ENCODE measurements at regions not wholly inside any gene's neighbourhood (a gene's known extent, or its start where the extent isn't known, plus 50 kb on each side); places are given as distances from the start of the nearest gene placed in this dataset.

DNA sequence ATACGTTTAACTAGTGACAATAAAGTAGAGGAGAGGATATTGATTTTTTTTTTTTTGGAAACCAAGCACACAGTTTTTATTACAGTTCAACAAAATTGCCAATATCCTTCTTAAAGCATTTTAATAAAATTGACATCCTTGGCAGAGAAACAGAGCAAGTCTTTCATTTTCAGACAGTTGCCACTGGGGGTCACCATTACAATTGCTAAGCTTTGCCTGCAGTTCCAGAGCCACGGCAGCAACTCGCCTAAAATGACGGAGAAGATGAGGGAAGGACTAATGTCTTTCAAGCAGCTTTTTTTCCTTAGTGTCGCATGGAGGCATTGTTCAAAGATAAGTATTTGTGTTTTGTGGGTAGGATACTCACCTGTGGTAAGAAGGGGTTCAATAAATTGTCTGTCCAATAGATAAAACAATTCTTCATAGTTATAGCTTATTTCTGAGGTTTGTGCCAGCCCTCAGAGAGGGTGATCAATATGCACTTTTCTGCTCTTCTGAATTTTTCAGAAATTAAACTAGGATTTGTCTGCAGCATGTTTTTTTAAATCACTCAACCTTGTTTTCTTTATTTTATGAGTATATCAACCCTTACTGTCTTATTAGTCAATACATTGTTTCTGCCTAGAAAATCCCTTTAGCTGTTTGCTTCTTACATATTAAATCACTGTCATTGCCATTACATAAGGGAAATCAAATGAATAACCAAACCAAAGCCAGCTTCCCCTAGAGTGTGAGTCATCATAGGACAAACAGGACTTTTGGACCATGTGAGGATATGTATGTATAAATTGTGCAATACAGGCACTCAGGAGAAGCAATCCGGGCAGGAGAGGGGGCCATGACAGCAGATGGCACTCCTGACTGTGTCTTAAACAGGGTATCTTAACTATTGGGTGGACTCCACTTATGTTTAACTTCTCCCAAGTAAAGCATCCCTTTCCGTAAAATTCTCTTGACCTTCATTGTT lies 508.1 kb upstream of the ARX start:
- no peak overlapping the region for H3K4me2 ChIP-seq (ENCODE audit: insufficient read depth in 1 of 2, low read depth in 2 of 2, low read length in 2 of 2)
- no peak overlapping the region for H3K27ac ChIP-seq (ENCODE audit: low read depth, low read length)
- H3K9ac ChIP-seq (replicated peaks in 1 of 4; ENCODE audit: extremely low read depth in 1 of 4, low read depth in 3 of 4, low read length in 3 of 4), result no peak overlapping the region
- DNase-seq (ENCODE audit: low read depth in 1 of 2, low spot score in 2 of 2) (peak; percentile 3 to 42), FAIRE-seq (peak; percentile 84)
- H3K4me3 ChIP-seq (ENCODE audit: extremely low read depth in 1 of 4, insufficient read depth in 2 of 4, low read depth in 3 of 4, low read length in 4 of 4), result no peak overlapping the region
- H2AK5ac ChIP-seq (ENCODE audit: low read depth, low read length), result no peak overlapping the region
- H2BK120ac ChIP-seq (replicated peaks; ENCODE audit: low read depth, low read length), result no peak overlapping the region
- no peak overlapping the region for H4K8ac ChIP-seq (ENCODE audit: extremely low read depth, insufficient read depth, low read length)
- no peak overlapping the region for H2BK5ac ChIP-seq (ENCODE audit: low read depth, low read length)
- H3K9me3 ChIP-seq (ENCODE audit: insufficient read depth in 2 of 2, low read depth in 1 of 2, low read length in 1 of 2), result no peaks in the 10 kb centered on the region
- no peak overlapping the region for H2BK20ac ChIP-seq (ENCODE audit: low read length)
- 53% methylated on average over 7 of the region's 7 CpGs; no CpG with 5 or more reads in 1 of the 2 experiments for WGBS, 2 experiments (ENCODE audit: extremely low coverage in 1 of 2, insufficient coverage in 1 of 2, insufficient read length in 1 of 2, insufficient replicate concordance in 2 of 2, low coverage in 1 of 2, low lambda C conversion rate in 2 of 2, missing lambda C conversion rate in 1 of 2)
- no peak overlapping the region for H4K5ac ChIP-seq (ENCODE audit: insufficient read length, low read depth, low read length)
- no peak overlapping the region for H4K91ac ChIP-seq (replicated peaks; ENCODE audit: insufficient read length, low read length)
- no peak overlapping the region for H3K18ac ChIP-seq (ENCODE audit: extremely low read depth, low read length)
- no peaks in the 10 kb centered on the region for H3K27me3 ChIP-seq (replicated peaks in 1 of 4; ENCODE audit: control insufficient read depth in 3 of 4, extremely low read depth in 1 of 4, insufficient read depth in 3 of 4, low read length in 3 of 4)
- H3K36me3 ChIP-seq (ENCODE audit: control insufficient read depth in 2 of 4, insufficient read depth in 4 of 4, low read length in 3 of 4), result no peaks in the 10 kb centered on the region
- H3K79me1 ChIP-seq (ENCODE audit: low read depth, low read length), result no peaks in the 10 kb centered on the region
- POLR2A ChIA-PET (ENCODE audit: partially characterized antibody), result interaction anchor here (0.7 kb wide), 1 partner anchor 49 kb away, joined by 3 read pairs; no protein-coding TSS in a partner anchor
- no peaks in the 10 kb centered on the region for H3K23me2 ChIP-seq (ENCODE audit: low read depth, low read length)
- no peak overlapping the region for H2BK15ac ChIP-seq (ENCODE audit: low read length)
- no peak overlapping the region for H3K4ac ChIP-seq (replicated peaks; ENCODE audit: insufficient read length, low read depth, low read length)
- H3K56ac ChIP-seq (replicated peaks; ENCODE audit: insufficient read length, low read depth, low read length), result no peak overlapping the region
- H2AFZ ChIP-seq (ENCODE audit: low read length), result no peak overlapping the region
- no peak overlapping the region for H3K14ac ChIP-seq (ENCODE audit: insufficient read length)
- H3K79me2 ChIP-seq (ENCODE audit: control insufficient read depth in 1 of 2, insufficient read depth in 2 of 2, low read length in 2 of 2), result no peaks in the 10 kb centered on the region
- H4K20me1 ChIP-seq (replicated peaks in 1 of 2; ENCODE audit: control insufficient read depth in 1 of 2, insufficient read depth in 2 of 2, low read length in 2 of 2), result no peaks in the 10 kb centered on the region
- no peak overlapping the region for H2BK12ac ChIP-seq (ENCODE audit: low read depth, low read length)
- 0 out of 7 replicates have a peak, but pooled peaks cover 0 to 2% (median 0%) of the 10 kb centered on the region in 4 experiments for H3K4me1 ChIP-seq (replicated peaks in 1 of 4; ENCODE audit: control insufficient read depth in 3 of 4, insufficient read depth in 4 of 4, low read length in 3 of 4)
- CTCF ChIA-PET (ENCODE audit: partially characterized antibody), result interaction anchor here (0.7 to 1.4 kb wide), 8 partner anchors 16 to 445 kb away, joined by 3 to 7 read pairs (median 3); no protein-coding TSS in a partner anchor
- TF ChIP-seq RAD21 (IDR thresholded peaks at IDR 0.05 in 1 of 2, conservative IDR thresholded peaks at IDR 0.05 in 1 of 2; ENCODE audit: low read depth in 2 of 2, low read length in 2 of 2), result peak; percentile 76 to 78
- TF ChIP-seq TEAD4 (IDR thresholded peaks at IDR 0.05; ENCODE audit: low read depth, low read length), result no peak
- TF ChIP-seq, protein P1, sequence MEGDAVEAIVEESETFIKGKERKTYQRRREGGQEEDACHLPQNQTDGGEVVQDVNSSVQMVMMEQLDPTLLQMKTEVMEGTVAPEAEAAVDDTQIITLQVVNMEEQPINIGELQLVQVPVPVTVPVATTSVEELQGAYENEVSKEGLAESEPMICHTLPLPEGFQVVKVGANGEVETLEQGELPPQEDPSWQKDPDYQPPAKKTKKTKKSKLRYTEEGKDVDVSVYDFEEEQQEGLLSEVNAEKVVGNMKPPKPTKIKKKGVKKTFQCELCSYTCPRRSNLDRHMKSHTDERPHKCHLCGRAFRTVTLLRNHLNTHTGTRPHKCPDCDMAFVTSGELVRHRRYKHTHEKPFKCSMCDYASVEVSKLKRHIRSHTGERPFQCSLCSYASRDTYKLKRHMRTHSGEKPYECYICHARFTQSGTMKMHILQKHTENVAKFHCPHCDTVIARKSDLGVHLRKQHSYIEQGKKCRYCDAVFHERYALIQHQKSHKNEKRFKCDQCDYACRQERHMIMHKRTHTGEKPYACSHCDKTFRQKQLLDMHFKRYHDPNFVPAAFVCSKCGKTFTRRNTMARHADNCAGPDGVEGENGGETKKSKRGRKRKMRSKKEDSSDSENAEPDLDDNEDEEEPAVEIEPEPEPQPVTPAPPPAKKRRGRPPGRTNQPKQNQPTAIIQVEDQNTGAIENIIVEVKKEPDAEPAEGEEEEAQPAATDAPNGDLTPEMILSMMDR (IDR thresholded peaks at IDR 0.05; ENCODE audit: control extremely low read depth in 1 of 3, insufficient read depth in 1 of 3, low read depth in 1 of 3, low read length in 3 of 3), result peak in 2 of 3 experiments; percentile 37 to 48; a peak in 2 of 4 replicates
- no peak for TF ChIP-seq GTF2F1 (IDR thresholded peaks at IDR 0.05; ENCODE audit: borderline replicate concordance, low read depth, low read length)
- no peak for TF ChIP-seq KDM4A (IDR thresholded peaks at IDR 0.05; ENCODE audit: low read depth, low read length, severe bottlenecking)
- TF ChIP-seq CTBP2 (IDR thresholded peaks at IDR 0.05; ENCODE audit: borderline replicate concordance, insufficient read depth, insufficient read length, low read length), result no peak
- no peak overlapping the region for H3K23ac ChIP-seq (ENCODE audit: insufficient read length)
